ENCODE measurements at regions not wholly inside any gene's neighbourhood (a gene's known extent, or its start where the extent isn't known, plus 50 kb on each side); places are given as distances from the start of the nearest gene placed in this dataset.

- H4K20me1 ChIP-seq (replicated peaks; ENCODE audit: control insufficient read depth, extremely low read depth, insufficient read depth, low read length) = no peaks in the 10 kb centered on the region
- no peak overlapping the region for H3K27ac ChIP-seq (ENCODE audit: insufficient read depth, low read depth, low read length)
- H3K4me1 ChIP-seq (ENCODE audit: control insufficient read depth, extremely low read depth, insufficient read depth, low read length) = no peaks in the 10 kb centered on the region
- H3K9me3 ChIP-seq (replicated peaks; ENCODE audit: control insufficient read depth, insufficient read depth, low read length) = no peaks in the 10 kb centered on the region
- dilution Hi-C loops (cut with MboI; ENCODE audit: extremely low pct_ligation_motif_present, low sequenced_read_pairs) = no loop called here
- H2AFZ ChIP-seq (ENCODE audit: low read depth, low read length) = no peak overlapping the region
- intact Hi-C loops (cut with micrococcal nuclease) = no loop called here
- DNase-seq (ENCODE audit: low read depth, low spot score) (no peak), FAIRE-seq (no peak)
- no peaks in the 10 kb centered on the region for H3K9me1 ChIP-seq (replicated peaks; ENCODE audit: control insufficient read depth, extremely low read depth, insufficient read depth, low read length)
- H3K27me3 ChIP-seq (ENCODE audit: control insufficient read depth in 2 of 2, insufficient read depth in 2 of 2, low read length in 2 of 2) = no peaks in the 10 kb centered on the region
- no peaks in the 10 kb centered on the region for H3K79me2 ChIP-seq (ENCODE audit: control insufficient read depth, insufficient read depth, low read length)
- no peak overlapping the region for H3K4me2 ChIP-seq (ENCODE audit: insufficient read depth, low read length)
- H3K36me3 ChIP-seq (ENCODE audit: control insufficient read depth in 2 of 2, extremely low read depth in 1 of 2, insufficient read depth in 2 of 2, low read length in 2 of 2) = no peaks in the 10 kb centered on the region
- no TSS peak for BruUV-seq (replicated peaks)
- CTCF ChIA-PET = no interaction called here
- POLR2A ChIA-PET = no interaction called here
- no peak overlapping the region for H3K4me3 ChIP-seq (replicated peaks in 1 of 3; ENCODE audit: insufficient read depth in 1 of 3, low read depth in 1 of 3, low read length in 3 of 3)
- TF ChIP-seq, protein P1, sequence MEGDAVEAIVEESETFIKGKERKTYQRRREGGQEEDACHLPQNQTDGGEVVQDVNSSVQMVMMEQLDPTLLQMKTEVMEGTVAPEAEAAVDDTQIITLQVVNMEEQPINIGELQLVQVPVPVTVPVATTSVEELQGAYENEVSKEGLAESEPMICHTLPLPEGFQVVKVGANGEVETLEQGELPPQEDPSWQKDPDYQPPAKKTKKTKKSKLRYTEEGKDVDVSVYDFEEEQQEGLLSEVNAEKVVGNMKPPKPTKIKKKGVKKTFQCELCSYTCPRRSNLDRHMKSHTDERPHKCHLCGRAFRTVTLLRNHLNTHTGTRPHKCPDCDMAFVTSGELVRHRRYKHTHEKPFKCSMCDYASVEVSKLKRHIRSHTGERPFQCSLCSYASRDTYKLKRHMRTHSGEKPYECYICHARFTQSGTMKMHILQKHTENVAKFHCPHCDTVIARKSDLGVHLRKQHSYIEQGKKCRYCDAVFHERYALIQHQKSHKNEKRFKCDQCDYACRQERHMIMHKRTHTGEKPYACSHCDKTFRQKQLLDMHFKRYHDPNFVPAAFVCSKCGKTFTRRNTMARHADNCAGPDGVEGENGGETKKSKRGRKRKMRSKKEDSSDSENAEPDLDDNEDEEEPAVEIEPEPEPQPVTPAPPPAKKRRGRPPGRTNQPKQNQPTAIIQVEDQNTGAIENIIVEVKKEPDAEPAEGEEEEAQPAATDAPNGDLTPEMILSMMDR (IDR thresholded peaks at IDR 0.05; ENCODE audit: extremely low read depth in 1 of 2, insufficient read depth in 1 of 2, low read depth in 1 of 2, low read length in 2 of 2) = no peak
- TF ChIP-seq JUN (IDR thresholded peaks at IDR 0.05; ENCODE audit: borderline replicate concordance, insufficient read depth, insufficient read length, low read depth) = no peak
- TF ChIP-seq MAX (IDR thresholded peaks at IDR 0.05; ENCODE audit: insufficient read depth, insufficient read length) = no peak
- no peak for TF ChIP-seq GATA2 (IDR thresholded peaks at IDR 0.05; ENCODE audit: insufficient read depth, insufficient read length, low read depth, low read length)
- TF ChIP-seq EZH2 (IDR thresholded peaks at IDR 0.05; ENCODE audit: borderline replicate concordance, low read depth, low read length, severe bottlenecking) = no peak
- TF ChIP-seq MYC (IDR thresholded peaks at IDR 0.05; ENCODE audit: low read depth, low read length) = no peak
- no peak for TF ChIP-seq POLR2AphosphoS5 (IDR thresholded peaks at IDR 0.05; ENCODE audit: insufficient read depth, low read depth, low read length)
- TF ChIP-seq POLR2A (IDR thresholded peaks at IDR 0.05; ENCODE audit: low read depth, low read length) = no peak
- TF ChIP-seq FOS (IDR thresholded peaks at IDR 0.05; ENCODE audit: borderline replicate concordance, insufficient read depth, low read length) = no peak
- no peak overlapping the region for H3K9ac ChIP-seq (replicated peaks; ENCODE audit: extremely low read depth, insufficient read depth, low read length)
These were observed 966.2 kb downstream of the RPA4 start for GRCh38 chrX:97849951-97850350.
